ENCODE measurements at regions not wholly inside any gene's neighbourhood (a gene's known extent, or its start where the extent isn't known, plus 50 kb on each side); places are given as distances from the start of the nearest gene placed in this dataset.

GRCh38 chr10:78915190-78915518 is 153.6 kb upstream of the ZMIZ1 start:
- Histone ChIP-seq H3K9me3 (no peaks in the 10 kb centered on the region), H3K36me3 (no peaks in the 10 kb centered on the region), H3K27ac (no peak overlapping the region), H3K27me3 (no peaks in the 10 kb centered on the region), H3K4me1 (peaks cover 3 to 7% of the 10 kb centered on the region in 2 donors), H3K4me3 (no peak overlapping the region)
- TF ChIP-seq, protein P1, sequence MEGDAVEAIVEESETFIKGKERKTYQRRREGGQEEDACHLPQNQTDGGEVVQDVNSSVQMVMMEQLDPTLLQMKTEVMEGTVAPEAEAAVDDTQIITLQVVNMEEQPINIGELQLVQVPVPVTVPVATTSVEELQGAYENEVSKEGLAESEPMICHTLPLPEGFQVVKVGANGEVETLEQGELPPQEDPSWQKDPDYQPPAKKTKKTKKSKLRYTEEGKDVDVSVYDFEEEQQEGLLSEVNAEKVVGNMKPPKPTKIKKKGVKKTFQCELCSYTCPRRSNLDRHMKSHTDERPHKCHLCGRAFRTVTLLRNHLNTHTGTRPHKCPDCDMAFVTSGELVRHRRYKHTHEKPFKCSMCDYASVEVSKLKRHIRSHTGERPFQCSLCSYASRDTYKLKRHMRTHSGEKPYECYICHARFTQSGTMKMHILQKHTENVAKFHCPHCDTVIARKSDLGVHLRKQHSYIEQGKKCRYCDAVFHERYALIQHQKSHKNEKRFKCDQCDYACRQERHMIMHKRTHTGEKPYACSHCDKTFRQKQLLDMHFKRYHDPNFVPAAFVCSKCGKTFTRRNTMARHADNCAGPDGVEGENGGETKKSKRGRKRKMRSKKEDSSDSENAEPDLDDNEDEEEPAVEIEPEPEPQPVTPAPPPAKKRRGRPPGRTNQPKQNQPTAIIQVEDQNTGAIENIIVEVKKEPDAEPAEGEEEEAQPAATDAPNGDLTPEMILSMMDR (IDR thresholded peaks at IDR 0.05 in 4 of 5, conservative IDR thresholded peaks at IDR 0.05 in 1 of 5): no peak
- TF ChIP-seq POLR2A (IDR thresholded peaks at IDR 0.05): no peak
- intact Hi-C loops (cut with DNase I; ENCODE audit: low total_unique reads): no loop called here
- DNase-seq (no peak), ATAC-seq (no peak)
- in situ Hi-C loops (cut with MboI; ENCODE audit: low sequenced_read_pairs in 4 of 4): no loop called here

DNA sequence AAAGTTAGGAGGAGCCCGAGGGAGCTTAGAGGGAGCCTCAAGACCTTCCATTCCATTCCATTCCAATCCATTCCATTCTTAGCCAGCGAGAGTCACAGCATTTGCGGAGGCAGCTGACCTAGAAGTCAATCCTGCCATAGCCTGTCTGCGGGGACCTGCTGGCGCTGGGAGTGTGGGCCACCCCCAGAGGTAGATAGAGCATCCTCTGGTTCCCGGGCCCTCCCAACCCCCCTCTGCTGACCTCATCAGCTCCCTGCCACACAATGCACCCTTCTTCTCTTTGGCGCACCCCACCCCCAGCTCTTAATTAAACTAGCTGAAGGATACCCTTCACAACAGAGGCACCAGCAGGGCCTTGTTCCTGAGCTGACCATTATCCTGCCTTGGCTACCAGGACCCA is 152.5 kb upstream of the ZMIZ1 start:
- Histone ChIP-seq H3K4me3 (no peak overlapping the region), H3K9me3 (no peaks in the 10 kb centered on the region), H3K27ac (no peak overlapping the region), H3K36me3 (no peaks in the 10 kb centered on the region), H3K27me3 (no peaks in the 10 kb centered on the region), H3K4me1 (peaks cover 3 to 7% of the 10 kb centered on the region in 2 donors)
- intact Hi-C loops (cut with DNase I; ENCODE audit: low total_unique reads) (no loop called here), in situ Hi-C loops (cut with MboI; ENCODE audit: low sequenced_read_pairs in 4 of 4) (no loop called here)
- TF ChIP-seq, protein P1 (IDR thresholded peaks at IDR 0.05 in 4 of 5, conservative IDR thresholded peaks at IDR 0.05 in 1 of 5): no peak
- TF ChIP-seq POLR2A (IDR thresholded peaks at IDR 0.05): no peak
- ATAC-seq (no peak), DNase-seq (no peak)

- TF ChIP-seq, protein P1 (IDR thresholded peaks at IDR 0.05 in 4 of 5, conservative IDR thresholded peaks at IDR 0.05 in 1 of 5): no peak
- no peak for TF ChIP-seq POLR2A (IDR thresholded peaks at IDR 0.05)
- intact Hi-C loops (cut with DNase I; ENCODE audit: low total_unique reads) (no loop called here), in situ Hi-C loops (cut with MboI; ENCODE audit: low sequenced_read_pairs in 4 of 4) (no loop called here)
- no peaks in the 10 kb centered on the region for H3K36me3 ChIP-seq
- peaks cover 0 to 1% of the 10 kb centered on the region in 2 donors for H3K4me1 ChIP-seq
- ATAC-seq (no peak), DNase-seq (no peak)
- H3K9me3 ChIP-seq: no peaks in the 10 kb centered on the region
- H3K27ac ChIP-seq: no peak overlapping the region
- H3K4me3 ChIP-seq: no peak overlapping the region
- H3K27me3 ChIP-seq: no peaks in the 10 kb centered on the region
Measured at GRCh38 chr10:78919181-78919966, 149.4 kb upstream of the ZMIZ1 start.

DNA sequence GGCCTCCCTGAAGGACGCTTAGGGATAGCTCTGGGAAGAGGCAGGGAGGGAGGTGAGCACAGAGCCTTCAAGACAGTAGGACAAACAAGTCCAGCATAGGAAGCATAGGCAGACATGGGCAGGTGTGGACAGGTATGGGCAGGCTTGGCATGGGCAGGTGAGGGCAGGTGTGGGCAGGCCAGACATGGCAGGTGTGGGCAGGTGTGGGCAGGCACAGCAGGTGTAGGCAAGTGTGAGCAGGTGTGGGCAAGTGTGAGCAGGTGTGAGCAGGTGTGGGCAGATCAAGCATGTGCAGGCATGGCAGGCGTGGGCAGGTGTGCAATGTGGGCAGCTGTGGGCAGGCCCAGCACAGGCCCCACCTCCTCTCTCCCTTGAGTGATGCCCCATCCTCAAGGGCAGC is 148.8 kb upstream of the ZMIZ1 start:
- Histone ChIP-seq H3K27me3 (no peaks in the 10 kb centered on the region), H3K9me3 (no peaks in the 10 kb centered on the region), H3K4me1 (no peaks in the 10 kb centered on the region), H3K36me3 (no peaks in the 10 kb centered on the region), H3K4me3 (no peak overlapping the region), H3K27ac (no peak overlapping the region)
- ATAC-seq (no peak), DNase-seq (no peak)
- intact Hi-C loops (cut with DNase I; ENCODE audit: low total_unique reads): no loop called here
- no peak for TF ChIP-seq POLR2A (IDR thresholded peaks at IDR 0.05)
- TF ChIP-seq, protein P1 (IDR thresholded peaks at IDR 0.05 in 4 of 5, conservative IDR thresholded peaks at IDR 0.05 in 1 of 5): no peak
- in situ Hi-C loops (cut with MboI; ENCODE audit: low sequenced_read_pairs in 4 of 4): no loop called here

DNA sequence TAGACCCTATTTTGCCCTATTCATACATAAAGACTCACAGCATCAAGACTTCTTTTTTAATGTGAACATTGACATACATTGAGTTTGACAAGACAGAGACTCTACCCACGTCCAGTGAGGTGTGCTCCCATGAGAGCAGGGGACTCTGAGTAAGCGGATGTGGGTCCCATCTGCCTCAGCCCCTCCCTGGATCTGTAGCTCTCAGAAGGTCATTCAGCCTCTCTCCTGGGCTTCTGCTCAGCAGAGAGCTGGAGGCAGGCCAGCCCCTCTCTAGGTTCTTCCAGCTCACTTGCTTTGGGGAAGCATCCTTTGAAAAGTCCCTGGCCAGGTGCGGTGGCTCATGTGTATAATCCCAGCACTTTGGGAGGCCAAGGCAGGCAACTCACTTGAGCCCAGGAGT is 146.9 kb upstream of the ZMIZ1 start:
- in situ Hi-C loops (cut with MboI; ENCODE audit: low sequenced_read_pairs in 4 of 4) (no loop called here), intact Hi-C loops (cut with DNase I; ENCODE audit: low total_unique reads) (no loop called here)
- DNase-seq: no peak
- Histone ChIP-seq H3K27ac (no peak overlapping the region), H3K4me3 (no peak overlapping the region), H3K36me3 (no peaks in the 10 kb centered on the region), H3K4me1 (no peaks in the 10 kb centered on the region), H3K9me3 (no peaks in the 10 kb centered on the region), H3K27me3 (no peaks in the 10 kb centered on the region)
- TF ChIP-seq, protein P1 (IDR thresholded peaks at IDR 0.05 in 4 of 5, conservative IDR thresholded peaks at IDR 0.05 in 1 of 5): no peak
- TF ChIP-seq POLR2A (IDR thresholded peaks at IDR 0.05): no peak
- ATAC-seq: no peak

Data from gastrocnemius medialis (tissue), 4 donors.